ENCODE measurements at regions not wholly inside any gene's neighbourhood (a gene's known extent, or its start where the extent isn't known, plus 50 kb on each side); places are given as distances from the start of the nearest gene placed in this dataset.

DNA sequence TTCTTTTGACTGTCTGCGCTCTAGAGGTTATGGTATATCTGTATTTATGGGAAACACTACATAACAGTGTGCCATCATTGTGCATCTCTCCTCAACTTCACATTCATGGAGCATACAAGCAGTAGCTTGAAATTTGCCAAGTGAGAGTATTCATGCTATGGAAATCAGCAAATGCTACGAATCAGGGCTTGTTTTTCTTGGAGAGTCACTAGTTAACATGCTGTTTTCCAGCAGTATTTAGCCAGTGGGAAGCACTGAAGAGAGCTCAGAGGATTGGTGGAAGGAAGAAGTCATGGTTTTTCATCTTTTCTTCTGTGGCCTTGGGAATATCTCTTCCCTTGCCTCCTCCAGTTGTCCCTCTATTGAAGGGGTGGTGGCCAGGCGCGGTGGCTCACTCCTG is 303.0 kb downstream of the PSAT1 start:
- WGBS, 2 donors: 78 to 85% methylated on average over 4 of the region's 4 CpGs
- TF ChIP-seq, protein P1, sequence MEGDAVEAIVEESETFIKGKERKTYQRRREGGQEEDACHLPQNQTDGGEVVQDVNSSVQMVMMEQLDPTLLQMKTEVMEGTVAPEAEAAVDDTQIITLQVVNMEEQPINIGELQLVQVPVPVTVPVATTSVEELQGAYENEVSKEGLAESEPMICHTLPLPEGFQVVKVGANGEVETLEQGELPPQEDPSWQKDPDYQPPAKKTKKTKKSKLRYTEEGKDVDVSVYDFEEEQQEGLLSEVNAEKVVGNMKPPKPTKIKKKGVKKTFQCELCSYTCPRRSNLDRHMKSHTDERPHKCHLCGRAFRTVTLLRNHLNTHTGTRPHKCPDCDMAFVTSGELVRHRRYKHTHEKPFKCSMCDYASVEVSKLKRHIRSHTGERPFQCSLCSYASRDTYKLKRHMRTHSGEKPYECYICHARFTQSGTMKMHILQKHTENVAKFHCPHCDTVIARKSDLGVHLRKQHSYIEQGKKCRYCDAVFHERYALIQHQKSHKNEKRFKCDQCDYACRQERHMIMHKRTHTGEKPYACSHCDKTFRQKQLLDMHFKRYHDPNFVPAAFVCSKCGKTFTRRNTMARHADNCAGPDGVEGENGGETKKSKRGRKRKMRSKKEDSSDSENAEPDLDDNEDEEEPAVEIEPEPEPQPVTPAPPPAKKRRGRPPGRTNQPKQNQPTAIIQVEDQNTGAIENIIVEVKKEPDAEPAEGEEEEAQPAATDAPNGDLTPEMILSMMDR (IDR thresholded peaks at IDR 0.05): no peak
- no peak for TF ChIP-seq POLR2A (IDR thresholded peaks at IDR 0.05)
- DNase-seq (ENCODE audit: low spot score in 2 of 2): no peak
- H3K4me3 ChIP-seq (ENCODE audit: low read depth, poor library complexity, severe bottlenecking): no peak overlapping the region
- intact Hi-C loops (cut with DNase I; ENCODE audit: low total_unique reads): no loop called here

DNA sequence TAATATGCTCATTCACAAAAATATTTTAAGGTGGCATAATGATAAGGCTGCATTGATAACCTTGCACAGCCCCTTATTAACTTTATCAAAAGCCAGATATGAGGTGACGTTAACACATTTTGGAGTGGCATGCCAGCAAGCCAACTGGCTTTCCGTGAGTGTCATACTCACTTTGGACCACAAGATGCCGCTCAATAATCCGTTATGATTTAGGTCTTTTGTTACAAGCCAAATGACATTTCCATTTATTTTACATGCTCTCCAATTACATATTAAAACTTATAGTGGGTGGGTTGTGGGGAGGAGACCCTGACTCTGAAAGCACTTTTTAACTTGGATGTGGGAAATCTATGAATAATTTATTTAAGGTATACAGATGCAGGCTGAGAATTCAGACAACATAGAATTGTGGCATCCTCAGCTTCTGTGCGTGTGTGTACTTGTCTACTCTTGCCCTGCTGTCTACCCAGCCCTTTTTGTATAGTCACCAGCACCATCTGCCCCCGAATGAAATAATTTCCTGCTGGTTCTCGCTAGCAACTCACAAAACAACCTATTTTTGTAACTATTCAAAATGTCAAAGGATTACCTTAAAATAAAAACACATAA is 305.1 kb downstream of the PSAT1 start:
- TF ChIP-seq, protein P1 (IDR thresholded peaks at IDR 0.05): no peak
- TF ChIP-seq POLR2A (IDR thresholded peaks at IDR 0.05): no peak
- no peak for DNase-seq (ENCODE audit: low spot score in 2 of 2)
- intact Hi-C loops (cut with DNase I; ENCODE audit: low total_unique reads): no loop called here
- 13 to 14% methylated on average over 7 of the region's 7 CpGs for WGBS, 2 donors
- no peak overlapping the region for H3K4me3 ChIP-seq (ENCODE audit: low read depth, poor library complexity, severe bottlenecking)

DNA sequence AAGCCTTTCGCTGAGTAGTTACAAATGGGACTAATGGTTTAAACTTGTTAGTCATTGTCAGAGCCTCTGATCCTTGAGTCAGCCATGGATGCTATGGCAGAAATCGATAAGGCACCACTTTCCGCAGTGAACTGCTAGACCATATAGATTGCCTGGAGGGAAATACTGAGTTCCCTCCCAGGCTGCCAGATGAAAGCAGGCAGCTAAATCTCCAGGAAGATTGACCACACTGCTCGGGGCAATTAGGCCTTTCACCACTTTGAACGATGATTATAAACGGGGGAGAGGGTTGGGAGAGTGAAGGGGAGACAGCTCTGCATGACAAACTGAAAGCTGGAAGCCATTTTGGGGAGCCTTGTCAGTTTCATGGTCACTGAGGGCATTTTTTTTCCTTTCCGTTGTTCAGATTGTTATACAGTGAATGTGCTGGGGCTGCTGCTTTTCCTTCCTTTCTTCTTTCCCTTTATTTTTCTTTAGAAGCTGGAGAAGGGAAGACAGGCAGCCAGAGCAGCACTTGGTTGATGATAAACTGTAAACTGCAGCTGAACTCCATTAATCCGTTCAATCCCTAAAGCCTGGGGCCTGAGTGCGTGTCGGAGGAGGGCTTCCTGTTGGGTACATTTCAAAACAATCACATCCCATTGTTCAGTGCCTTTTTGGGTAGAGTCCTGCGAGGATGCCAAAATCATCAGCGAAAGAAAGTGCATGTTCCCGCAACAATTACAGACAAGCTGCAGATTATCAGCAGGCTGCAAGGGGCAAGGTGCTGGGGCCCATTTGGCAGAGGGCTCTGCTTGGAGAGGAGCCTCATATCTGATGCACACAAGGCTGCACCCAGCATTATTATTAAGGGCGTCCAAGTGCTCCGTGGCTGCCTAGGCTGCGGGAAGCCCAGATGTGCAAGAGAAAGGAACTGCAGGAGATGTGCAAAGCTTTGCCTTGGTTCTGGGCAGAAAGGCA is 308.4 kb downstream of the PSAT1 start:
- WGBS, 2 donors: 45 to 53% methylated on average over 16 of the region's 16 CpGs
- TF ChIP-seq POLR2A (IDR thresholded peaks at IDR 0.05): no peak
- TF ChIP-seq, protein P1 (IDR thresholded peaks at IDR 0.05): no peak
- no peak overlapping the region for H3K4me3 ChIP-seq (ENCODE audit: low read depth, poor library complexity, severe bottlenecking)
- DNase-seq (ENCODE audit: low spot score in 2 of 2): no peak
- intact Hi-C loops (cut with DNase I; ENCODE audit: low total_unique reads): no loop called here

DNA sequence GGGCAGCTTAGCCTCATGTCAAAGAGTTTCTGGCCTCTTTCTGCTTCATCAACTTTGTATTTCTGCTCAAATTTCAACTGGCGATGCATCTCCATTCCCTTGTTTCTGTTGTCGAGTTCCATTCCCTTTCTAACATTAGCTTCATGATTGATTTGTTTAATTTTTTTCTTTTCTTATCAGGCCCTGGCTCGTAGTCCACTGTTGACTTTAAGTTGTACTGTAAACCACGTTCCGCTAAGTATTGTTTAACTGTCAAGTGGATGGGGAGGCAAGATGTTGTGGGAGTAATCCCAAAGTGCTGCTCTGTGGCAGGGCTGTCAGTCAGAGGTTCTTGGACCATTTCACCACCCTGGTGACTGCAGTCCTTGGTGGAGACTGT is 309.1 kb downstream of the PSAT1 start:
- TF ChIP-seq, protein P1 (IDR thresholded peaks at IDR 0.05): no peak
- no peak for TF ChIP-seq POLR2A (IDR thresholded peaks at IDR 0.05)
- H3K4me3 ChIP-seq (ENCODE audit: low read depth, poor library complexity, severe bottlenecking): no peak overlapping the region
- 67 to 71% methylated on average over 5 of the region's 5 CpGs for WGBS, 2 donors
- DNase-seq (ENCODE audit: low spot score in 2 of 2): no peak
- intact Hi-C loops (cut with DNase I; ENCODE audit: low total_unique reads): no loop called here

DNA sequence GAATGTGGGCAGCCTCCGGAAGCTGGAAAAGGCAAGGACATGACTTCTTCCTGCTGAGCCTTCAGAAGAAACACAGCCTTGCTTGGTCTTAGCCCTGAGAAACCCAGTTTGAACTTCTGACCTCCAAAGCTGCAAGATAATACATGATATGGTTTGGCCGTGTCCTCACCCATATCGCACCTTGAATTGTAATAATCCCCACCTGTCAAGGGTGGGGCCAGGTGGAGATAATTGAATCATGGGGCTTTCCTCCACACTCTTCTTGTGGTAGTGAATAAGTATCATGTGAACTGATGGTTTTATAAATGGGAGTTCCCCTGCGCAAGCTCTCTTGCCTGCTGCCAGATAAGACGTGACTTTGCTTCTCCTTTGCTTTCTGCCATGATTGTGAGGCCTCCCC is 310.9 kb downstream of the PSAT1 start:
- TF ChIP-seq, protein P1 (IDR thresholded peaks at IDR 0.05): no peak
- TF ChIP-seq POLR2A (IDR thresholded peaks at IDR 0.05): no peak
- intact Hi-C loops (cut with DNase I; ENCODE audit: low total_unique reads): no loop called here
- H3K4me3 ChIP-seq (ENCODE audit: low read depth, poor library complexity, severe bottlenecking): no peak overlapping the region
- 75% methylated on average over 5 of the region's 5 CpGs for WGBS, 2 donors
- no peak for DNase-seq (ENCODE audit: low spot score in 2 of 2)
